Astrocyte (in vitro differentiated cells and primary cell): ENCODE measurements at regions not wholly inside any gene's neighbourhood (a gene's known extent, or its start where the extent isn't known, plus 50 kb on each side); places are given as distances from the start of the nearest gene placed in this dataset.

Experiments used
- DNase-seq: peaks from one replicate; pipeline ENCODE4 v3.0.0-alpha.2; 2010; ENCODE audit warnings: low read depth
- FAIRE-seq: peaks from 2 replicates; lab custom pipeline; 2011; peaks lifted over from hg19 to GRCh38; lab: Jason Lieb, UNC
- H2AFZ ChIP-seq: 2 replicates; pipeline ENCODE4 v1.6.0; 2012; ENCODE audit warnings: low read depth, low read length, inconsistent platforms
- H3K27ac ChIP-seq: 2 replicates; pipeline ENCODE4 v1.5.1; 2011; ENCODE audit warnings: low read depth, low read length, inconsistent platforms
- H3K27me3 ChIP-seq: 2 replicates; pipeline ENCODE4 v1.6.0; 2011; ENCODE audit warnings: low read length, inconsistent platforms; ENCODE audit not compliant: insufficient read depth
- H3K36me3 ChIP-seq: 2 replicates; pipeline ENCODE4 v1.5.1; 2011; ENCODE audit warnings: low read length, inconsistent platforms; ENCODE audit not compliant: insufficient read depth
- H3K4me1 ChIP-seq: 2 replicates; pipeline ENCODE4 v1.5.1; 2011; ENCODE audit warnings: low read length, inconsistent platforms; ENCODE audit not compliant: insufficient read depth
- H3K4me2 ChIP-seq: 2 replicates; pipeline ENCODE4 v1.6.0; 2012; ENCODE audit warnings: low read length, inconsistent platforms
- H3K4me3 ChIP-seq: 2 replicates; pipeline ENCODE4 v1.5.1; 2011; ENCODE audit warnings: low read depth, mild to moderate bottlenecking, low read length, inconsistent platforms; ENCODE audit not compliant: insufficient read depth
- H3K79me2 ChIP-seq: 2 replicates; pipeline ENCODE4 v1.6.0; 2012; ENCODE audit warnings: mild to moderate bottlenecking, low read length, inconsistent platforms; ENCODE audit not compliant: insufficient read depth
- H3K9ac ChIP-seq: 2 replicates; pipeline ENCODE4 v1.6.0; 2012; ENCODE audit warnings: mild to moderate bottlenecking, low read length, inconsistent platforms
- H3K9me3 ChIP-seq: 2 replicates; pipeline ENCODE4 v1.5.1; 2012; ENCODE audit warnings: low read depth, mild to moderate bottlenecking, low read length, inconsistent platforms; ENCODE audit not compliant: insufficient read depth
- H4K20me1 ChIP-seq: 2 replicates; pipeline ENCODE4 v1.6.0; 2012; ENCODE audit warnings: low read length, inconsistent platforms; ENCODE audit not compliant: insufficient read depth
- H3K27ac Mint-ChIP-seq: one replicate; pipeline ENCODE4 v1.8.0; 2021; ENCODE audit warnings: mild to moderate bottlenecking, mixed read lengths; ENCODE audit not compliant: unreplicated experiment
- H3K27me3 Mint-ChIP-seq: one replicate; pipeline ENCODE4 v1.8.0; 2021; ENCODE audit warnings: low read depth, mixed read lengths; ENCODE audit not compliant: unreplicated experiment
- H3K36me3 Mint-ChIP-seq: one replicate; pipeline ENCODE4 v1.8.0; 2021; ENCODE audit warnings: low read depth, mixed read lengths; ENCODE audit not compliant: unreplicated experiment
- H3K4me1 Mint-ChIP-seq: one replicate; pipeline ENCODE4 v1.8.0; 2021; ENCODE audit warnings: low read depth, mixed read lengths; ENCODE audit not compliant: unreplicated experiment
- H3K4me3 Mint-ChIP-seq: one replicate; pipeline ENCODE4 v1.8.0; 2021; ENCODE audit warnings: mild to moderate bottlenecking, moderate library complexity, mixed read lengths; ENCODE audit not compliant: unreplicated experiment
- H3K9me3 Mint-ChIP-seq: one replicate; pipeline ENCODE4 v1.8.0; 2021; ENCODE audit warnings: mild to moderate bottlenecking, mixed read lengths; ENCODE audit not compliant: unreplicated experiment
- EZH2 ChIP-seq: IDR thresholded peaks from 2 replicates; pipeline ENCODE4 v1.6.1; 2012; ENCODE audit warnings: mild to moderate bottlenecking, low read length, inconsistent platforms; ENCODE audit not compliant: insufficient read depth
- TF ChIP-seq, protein P1 (sequence below): IDR thresholded peaks from 2 replicates; pipeline ENCODE4 v1.5.1; 2011; ENCODE audit warnings: low read depth, mild to moderate bottlenecking, inconsistent platforms, low read length, moderate library complexity; ENCODE audit not compliant: insufficient read depth

DNA sequence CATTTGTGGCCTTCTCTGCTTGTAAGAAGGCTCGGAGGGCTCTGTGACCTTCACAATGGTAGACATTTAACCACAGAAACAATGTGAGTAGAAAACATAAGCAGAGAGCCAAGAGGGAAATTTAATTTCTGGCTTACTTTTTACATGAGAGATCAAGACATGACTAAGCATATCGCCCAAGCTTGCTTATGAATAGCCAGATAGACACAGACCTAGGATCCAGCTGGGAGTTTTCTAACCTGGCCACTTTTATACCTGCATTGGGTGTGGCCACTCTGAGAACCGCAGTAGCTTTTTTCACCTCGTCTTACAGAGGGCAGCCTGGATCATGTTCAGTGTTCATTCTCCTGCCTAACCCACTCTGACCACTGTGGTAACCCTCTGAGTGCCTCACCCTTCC is 244.9 kb upstream of the KCNN2 start:
- Histone ChIP-seq H3K4me3 (no peak overlapping the region), H4K20me1 (no peaks in the 10 kb centered on the region), H3K4me2 (no peak overlapping the region), H3K27me3 (no peaks in the 10 kb centered on the region), H3K9ac (no peak overlapping the region), H3K36me3 (no peaks in the 10 kb centered on the region), H3K79me2 (no peaks in the 10 kb centered on the region), H3K27ac (no peak overlapping the region), H3K4me1 (no peaks in the 10 kb centered on the region), H3K9me3 (no peaks in the 10 kb centered on the region), H2AFZ (no peak overlapping the region)
- Mint-ChIP-seq H3K4me1 (peaks cover 1% of the 10 kb centered on the region), H3K27ac (no peak overlapping the region), H3K4me3 (no peak overlapping the region), H3K27me3 (no peaks in the 10 kb centered on the region), H3K36me3 (no peaks in the 10 kb centered on the region), H3K9me3 (no peaks in the 10 kb centered on the region)
- TF ChIP-seq EZH2 = no peak
- TF ChIP-seq, protein P1, sequence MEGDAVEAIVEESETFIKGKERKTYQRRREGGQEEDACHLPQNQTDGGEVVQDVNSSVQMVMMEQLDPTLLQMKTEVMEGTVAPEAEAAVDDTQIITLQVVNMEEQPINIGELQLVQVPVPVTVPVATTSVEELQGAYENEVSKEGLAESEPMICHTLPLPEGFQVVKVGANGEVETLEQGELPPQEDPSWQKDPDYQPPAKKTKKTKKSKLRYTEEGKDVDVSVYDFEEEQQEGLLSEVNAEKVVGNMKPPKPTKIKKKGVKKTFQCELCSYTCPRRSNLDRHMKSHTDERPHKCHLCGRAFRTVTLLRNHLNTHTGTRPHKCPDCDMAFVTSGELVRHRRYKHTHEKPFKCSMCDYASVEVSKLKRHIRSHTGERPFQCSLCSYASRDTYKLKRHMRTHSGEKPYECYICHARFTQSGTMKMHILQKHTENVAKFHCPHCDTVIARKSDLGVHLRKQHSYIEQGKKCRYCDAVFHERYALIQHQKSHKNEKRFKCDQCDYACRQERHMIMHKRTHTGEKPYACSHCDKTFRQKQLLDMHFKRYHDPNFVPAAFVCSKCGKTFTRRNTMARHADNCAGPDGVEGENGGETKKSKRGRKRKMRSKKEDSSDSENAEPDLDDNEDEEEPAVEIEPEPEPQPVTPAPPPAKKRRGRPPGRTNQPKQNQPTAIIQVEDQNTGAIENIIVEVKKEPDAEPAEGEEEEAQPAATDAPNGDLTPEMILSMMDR = no peak
- FAIRE-seq (no peak), DNase-seq (no peak)

DNA sequence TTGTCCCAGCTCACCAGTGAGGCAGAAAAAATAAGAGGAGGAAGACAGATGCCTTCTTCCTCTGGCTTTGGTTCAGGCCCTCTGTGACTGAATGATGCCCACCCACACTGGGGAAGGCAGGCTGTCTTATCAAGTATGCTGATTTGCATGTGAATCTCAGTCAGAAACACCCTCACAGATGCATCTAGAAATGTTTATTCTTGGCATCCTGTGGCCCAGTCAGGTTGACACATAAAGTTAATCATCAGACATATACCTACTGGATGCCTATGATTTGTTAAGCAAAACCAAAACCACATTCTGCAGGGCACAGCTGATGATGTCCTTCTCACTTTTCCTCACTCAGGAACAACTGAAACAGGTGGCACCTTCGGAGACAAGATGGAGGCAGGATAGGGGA is 243.4 kb upstream of the KCNN2 start:
- H3K27me3 Mint-ChIP-seq = no peaks in the 10 kb centered on the region
- no peaks in the 10 kb centered on the region for H3K36me3 Mint-ChIP-seq
- no peaks in the 10 kb centered on the region for H3K27me3 ChIP-seq
- H3K4me3 ChIP-seq = no peak overlapping the region
- H3K9me3 ChIP-seq = no peaks in the 10 kb centered on the region
- H2AFZ ChIP-seq = no peak overlapping the region
- H3K36me3 ChIP-seq = no peaks in the 10 kb centered on the region
- H3K4me2 ChIP-seq = no peak overlapping the region
- FAIRE-seq (no peak), DNase-seq (no peak)
- no peaks in the 10 kb centered on the region for H3K9me3 Mint-ChIP-seq
- H3K9ac ChIP-seq = no peak overlapping the region
- H3K79me2 ChIP-seq = no peaks in the 10 kb centered on the region
- H3K27ac Mint-ChIP-seq = no peak overlapping the region
- H3K4me3 Mint-ChIP-seq = no peak overlapping the region
- TF ChIP-seq EZH2 = no peak
- TF ChIP-seq, protein P1 = no peak
- no peaks in the 10 kb centered on the region for H4K20me1 ChIP-seq
- no peak overlapping the region for H3K27ac ChIP-seq
- peaks cover 1% of the 10 kb centered on the region for H3K4me1 Mint-ChIP-seq
- H3K4me1 ChIP-seq = no peaks in the 10 kb centered on the region

DNA sequence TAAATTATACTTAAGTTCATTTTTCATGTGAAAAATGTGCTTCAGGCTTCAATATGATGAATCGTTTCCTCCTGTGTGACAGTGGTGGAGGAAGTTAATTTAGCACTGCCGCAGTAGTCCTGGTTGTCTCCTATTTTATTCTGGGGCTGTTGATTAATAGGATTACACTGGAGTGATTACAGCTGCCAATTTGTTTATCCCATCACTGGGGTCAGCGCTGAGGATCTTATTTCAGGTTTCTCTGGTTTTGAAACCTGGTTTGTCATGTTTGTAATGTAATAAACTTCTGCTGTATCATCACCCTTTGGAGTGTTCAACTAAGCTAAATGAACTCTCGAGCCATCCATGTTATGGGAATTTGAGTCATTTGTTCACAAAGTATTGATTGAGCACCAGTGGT is 241.7 kb upstream of the KCNN2 start:
- H3K4me1 ChIP-seq = no peaks in the 10 kb centered on the region
- H3K36me3 ChIP-seq = no peaks in the 10 kb centered on the region
- H3K4me3 ChIP-seq = no peak overlapping the region
- DNase-seq = no peak
- H3K4me3 Mint-ChIP-seq = no peak overlapping the region
- no peaks in the 10 kb centered on the region for H3K9me3 Mint-ChIP-seq
- H4K20me1 ChIP-seq = no peaks in the 10 kb centered on the region
- H3K4me2 ChIP-seq = no peak overlapping the region
- peaks cover 6% of the 10 kb centered on the region for H3K4me1 Mint-ChIP-seq
- no peak overlapping the region for H3K27ac ChIP-seq
- H3K27me3 Mint-ChIP-seq = no peaks in the 10 kb centered on the region
- no peak overlapping the region for H3K27ac Mint-ChIP-seq
- no peaks in the 10 kb centered on the region for H3K27me3 ChIP-seq
- H3K36me3 Mint-ChIP-seq = no peaks in the 10 kb centered on the region
- no peak for TF ChIP-seq EZH2
- H2AFZ ChIP-seq = no peak overlapping the region
- no peak overlapping the region for H3K9ac ChIP-seq
- FAIRE-seq = no peak
- H3K9me3 ChIP-seq = no peaks in the 10 kb centered on the region
- no peaks in the 10 kb centered on the region for H3K79me2 ChIP-seq
